Activated CD4-positive, alpha-beta T cell treated with anti-CD3 and anti-CD28 coated beads, Interleukin-2, amount 10 ng/mL, durations not matched to agents 24 days and 14 days (primary cell): ENCODE measurements at regions not wholly inside any gene's neighbourhood (a gene's known extent, or its start where the extent isn't known, plus 50 kb on each side); places are given as distances from the start of the nearest gene placed in this dataset.

ENCODE experiments used
- DNase-seq: peaks from one replicate; pipeline ENCODE4 v3.0.0; 2022
- H3K27ac Mint-ChIP-seq: one replicate; pipeline ENCODE4 v1.8.0; 2022; ENCODE audit warnings: mild to moderate bottlenecking, mixed read lengths
- H3K27me3 Mint-ChIP-seq: one replicate; pipeline ENCODE4 v1.8.0; 2022; ENCODE audit warnings: mixed read lengths
- H3K36me3 Mint-ChIP-seq: one replicate; pipeline ENCODE4 v1.8.0; 2022; ENCODE audit warnings: low read depth, mild to moderate bottlenecking, mixed read lengths
- H3K4me1 Mint-ChIP-seq: one replicate; pipeline ENCODE4 v1.8.0; 2021; ENCODE audit warnings: mixed read lengths
- H3K4me3 Mint-ChIP-seq: one replicate; pipeline ENCODE4 v1.8.0; 2022; ENCODE audit warnings: mild to moderate bottlenecking, moderate library complexity, mixed read lengths
- H3K9me3 Mint-ChIP-seq: one replicate; pipeline ENCODE4 v1.8.0; 2021; ENCODE audit warnings: mixed read lengths
- intact Hi-C: fragments of 100-400 bp; cut with micrococcal nuclease; formaldehyde crosslinking; loops from one replicate; pipeline ENCODE4 v1.15.1; 2023

- peaks cover 5% of the 10 kb centered on the region for H3K9me3 Mint-ChIP-seq
- no peak overlapping the region for H3K4me3 Mint-ChIP-seq
- H3K4me1 Mint-ChIP-seq, result no peaks in the 10 kb centered on the region
- intact Hi-C loops, result no loop called here
- H3K27me3 Mint-ChIP-seq, result peaks cover 2% of the 10 kb centered on the region
- no peak overlapping the region for H3K27ac Mint-ChIP-seq
- no peak for DNase-seq
- H3K36me3 Mint-ChIP-seq, result no peaks in the 10 kb centered on the region
Observed at GRCh38 chr5:96031811-96032261, 70.2 kb upstream of the ELL2 start.

- no peak overlapping the region for H3K4me3 Mint-ChIP-seq
- intact Hi-C loops, result no loop called here
- peaks cover 2% of the 10 kb centered on the region for H3K27me3 Mint-ChIP-seq
- no peak for DNase-seq
- no peaks in the 10 kb centered on the region for H3K36me3 Mint-ChIP-seq
- no peaks in the 10 kb centered on the region for H3K4me1 Mint-ChIP-seq
- no peak overlapping the region for H3K27ac Mint-ChIP-seq
- H3K9me3 Mint-ChIP-seq, result peaks cover 5% of the 10 kb centered on the region
Observed at GRCh38 chr5:96031180-96031579, 69.5 kb upstream of the ELL2 start.

- DNase-seq, result no peak
- intact Hi-C loops, result no loop called here
- H3K4me1 Mint-ChIP-seq, result peaks cover 2% of the 10 kb centered on the region
Observed at GRCh38 chr5:96026406-96027041, 64.9 kb upstream of the ELL2 start.

GRCh38 chr5:96024683-96025475 is 63.2 kb upstream of the ELL2 start:
- Mint-ChIP-seq H3K9me3 (no peaks in the 10 kb centered on the region), H3K36me3 (no peaks in the 10 kb centered on the region), H3K4me1 (peaks cover 2% of the 10 kb centered on the region), H3K27me3 (peaks cover 6% of the 10 kb centered on the region), H3K4me3 (no peak overlapping the region), H3K27ac (no peak overlapping the region)
- DNase-seq, result no peak
- intact Hi-C loops, result no loop called here

More at GRCh38 chr5:96026406-96027041, 64.9 kb upstream of the ELL2 start:
- no peak overlapping the region for H3K4me3 Mint-ChIP-seq
- H3K36me3 Mint-ChIP-seq, result no peaks in the 10 kb centered on the region
- H3K27me3 Mint-ChIP-seq, result peaks cover 6% of the 10 kb centered on the region
- H3K27ac Mint-ChIP-seq, result no peak overlapping the region
- H3K9me3 Mint-ChIP-seq, result no peaks in the 10 kb centered on the region

GRCh38 chr5:96023518-96023917 is 61.9 kb upstream of the ELL2 start:
- no peaks in the 10 kb centered on the region for H3K9me3 Mint-ChIP-seq
- no peaks in the 10 kb centered on the region for H3K36me3 Mint-ChIP-seq
- H3K27ac Mint-ChIP-seq, result no peak overlapping the region
- peaks cover 3% of the 10 kb centered on the region for H3K27me3 Mint-ChIP-seq
- no peak for DNase-seq
- H3K4me1 Mint-ChIP-seq, result peaks cover 2% of the 10 kb centered on the region
- H3K4me3 Mint-ChIP-seq, result no peak overlapping the region
- intact Hi-C loops, result no loop called here

- no peak overlapping the region for H3K27ac Mint-ChIP-seq
Observed at GRCh38 chr5:96022971-96023370, 61.3 kb upstream of the ELL2 start.

GRCh38 chr5:96017951-96018350 is 56.3 kb upstream of the ELL2 start:
- no peak for DNase-seq
- H3K27ac Mint-ChIP-seq, result no peak overlapping the region
- peaks cover 8% of the 10 kb centered on the region for H3K4me1 Mint-ChIP-seq
- H3K9me3 Mint-ChIP-seq, result peaks cover 3% of the 10 kb centered on the region
- intact Hi-C loops, result no loop called here
- H3K27me3 Mint-ChIP-seq, result no peaks in the 10 kb centered on the region
- no peak overlapping the region for H3K4me3 Mint-ChIP-seq
- no peaks in the 10 kb centered on the region for H3K36me3 Mint-ChIP-seq

More at GRCh38 chr5:96022971-96023370, 61.3 kb upstream of the ELL2 start:
- H3K9me3 Mint-ChIP-seq, result no peaks in the 10 kb centered on the region
- peaks cover 2% of the 10 kb centered on the region for H3K4me1 Mint-ChIP-seq
- H3K27me3 Mint-ChIP-seq, result peaks cover 3% of the 10 kb centered on the region
- intact Hi-C loops, result no loop called here
- DNase-seq, result no peak
- H3K4me3 Mint-ChIP-seq, result no peak overlapping the region
- no peaks in the 10 kb centered on the region for H3K36me3 Mint-ChIP-seq

GRCh38 chr5:96016216-96016615 is 54.6 kb upstream of the ELL2 start:
- H3K27me3 Mint-ChIP-seq, result no peaks in the 10 kb centered on the region
- no peak overlapping the region for H3K4me3 Mint-ChIP-seq
- peaks cover 8% of the 10 kb centered on the region for H3K4me1 Mint-ChIP-seq
- H3K27ac Mint-ChIP-seq, result no peak overlapping the region
- intact Hi-C loops, result no loop called here
- no peak for DNase-seq
- H3K36me3 Mint-ChIP-seq, result no peaks in the 10 kb centered on the region
- H3K9me3 Mint-ChIP-seq, result peaks cover 3% of the 10 kb centered on the region

GRCh38 chr5:96015709-96016108 is 54.1 kb upstream of the ELL2 start:
- Mint-ChIP-seq H3K27ac (no peak overlapping the region), H3K9me3 (peaks cover 3% of the 10 kb centered on the region), H3K27me3 (no peaks in the 10 kb centered on the region), H3K36me3 (no peaks in the 10 kb centered on the region), H3K4me3 (no peak overlapping the region), H3K4me1 (peaks cover 8% of the 10 kb centered on the region)
- intact Hi-C loops, result no loop called here
- DNase-seq, result no peak

- Mint-ChIP-seq H3K27me3 (no peaks in the 10 kb centered on the region), H3K9me3 (peaks cover 8% of the 10 kb centered on the region), H3K4me3 (no peak overlapping the region), H3K4me1 (peaks cover 8% of the 10 kb centered on the region), H3K27ac (no peak overlapping the region), H3K36me3 (no peaks in the 10 kb centered on the region)
- intact Hi-C loops, result no loop called here
- no peak for DNase-seq
Observed at GRCh38 chr5:96014395-96014794, 52.7 kb upstream of the ELL2 start.

GRCh38 chr5:96013254-96013653 is 51.6 kb upstream of the ELL2 start:
- Mint-ChIP-seq H3K27ac (no peak overlapping the region), H3K9me3 (peaks cover 8% of the 10 kb centered on the region), H3K27me3 (no peaks in the 10 kb centered on the region), H3K4me3 (no peak overlapping the region), H3K36me3 (no peaks in the 10 kb centered on the region), H3K4me1 (peaks cover 8% of the 10 kb centered on the region)
- intact Hi-C loops, result no loop called here
- DNase-seq, result no peak

- intact Hi-C loops, result no loop called here
- H3K9me3 Mint-ChIP-seq, result peaks cover 8% of the 10 kb centered on the region
- DNase-seq, result no peak
- H3K4me1 Mint-ChIP-seq, result peaks cover 8% of the 10 kb centered on the region
- H3K4me3 Mint-ChIP-seq, result no peak overlapping the region
- H3K27ac Mint-ChIP-seq, result no peak overlapping the region
- H3K27me3 Mint-ChIP-seq, result no peaks in the 10 kb centered on the region
- no peaks in the 10 kb centered on the region for H3K36me3 Mint-ChIP-seq
Observed at GRCh38 chr5:96012399-96012798, 50.7 kb upstream of the ELL2 start.
